Lung (tissue), 11 donors: ENCODE measurements at regions not wholly inside any gene's neighbourhood (a gene's known extent, or its start where the extent isn't known, plus 50 kb on each side); places are given as distances from the start of the nearest gene placed in this dataset.

ENCODE experiments used
- ATAC-seq: fragments of 200-7000 bp; cut with Tn5 transposase; one replicate; pipeline ENCODE4 v1.9.1; 2020; ENCODE audit warnings: moderate number of reproducible peaks; ENCODE audit not compliant: insufficient read depth, low FRiP score
- DNase-seq, 3 donors: peaks; one replicate each; pipeline ENCODE4 v3.0.0-alpha.2; 2013 to 2017
- H3K27ac ChIP-seq, 2 donors: one replicate each; pipeline ENCODE4 v1.5.1; 2013; ENCODE audit warnings: mild to moderate bottlenecking in 2 of 2, moderate library complexity in 2 of 2, control low read depth in 1 of 2, inconsistent platforms in 1 of 2, low read depth in 1 of 2, low read length in 1 of 2
- H3K27me3 ChIP-seq, 3 donors: one replicate each; pipeline ENCODE4 v1.5.1; 2013; ENCODE audit warnings: low read length in 2 of 3; ENCODE audit not compliant: control insufficient read depth in 3 of 3, insufficient read depth in 3 of 3
- H3K36me3 ChIP-seq, 4 donors: one replicate each; pipeline ENCODE4 v1.5.1; 2013; ENCODE audit warnings: low read length in 4 of 4, mild to moderate bottlenecking in 1 of 4, moderate library complexity in 1 of 4; ENCODE audit not compliant: control insufficient read depth in 4 of 4, insufficient read depth in 4 of 4
- H3K4me1 ChIP-seq, 5 donors: one replicate each; pipeline ENCODE4 v1.5.1; 2013; ENCODE audit warnings: low read length in 5 of 5, mild to moderate bottlenecking in 2 of 5, moderate library complexity in 1 of 5; ENCODE audit not compliant: control insufficient read depth in 5 of 5, insufficient read depth in 5 of 5
- H3K4me3 ChIP-seq: one replicate; pipeline ENCODE4 v1.5.1; 2013; ENCODE audit warnings: mild to moderate bottlenecking, control low read depth, moderate library complexity
- H3K9ac ChIP-seq, 2 donors: one replicate each; pipeline ENCODE4 v1.5.1; 2013; ENCODE audit warnings: low read length in 2 of 2, control low read depth in 1 of 2; ENCODE audit not compliant: insufficient read depth in 1 of 2
- H3K9me3 ChIP-seq, 4 donors: one replicate each; pipeline ENCODE4 v1.5.1; 2013; ENCODE audit warnings: low read length in 3 of 4, mild to moderate bottlenecking in 1 of 4, moderate library complexity in 1 of 4; ENCODE audit not compliant: control insufficient read depth in 4 of 4, insufficient read depth in 3 of 4
- CTCF ChIP-seq: IDR thresholded peaks from 2 replicates; pipeline ENCODE4 v1.5.1; 2012; ENCODE audit warnings: mild to moderate bottlenecking; ENCODE audit errors: control extremely low read depth, extremely low read depth
- WGBS, 2 donors: extraction: QIAGEN DNeasy Blood & Tissue Kit; methylation state at CpG; one replicate each; pipeline ENCODE4 v1.1.7; 2013; 5-methylcytosine and 5-hydroxymethylcytosine counted together
- donor health status: control.
- donor health status: control.
- donor health status: Bipolar disorder and iron deficiency.
- donor health status: healthy.
- donor health status: DM: yes; HTN: yes; CAD: no.

DNA sequence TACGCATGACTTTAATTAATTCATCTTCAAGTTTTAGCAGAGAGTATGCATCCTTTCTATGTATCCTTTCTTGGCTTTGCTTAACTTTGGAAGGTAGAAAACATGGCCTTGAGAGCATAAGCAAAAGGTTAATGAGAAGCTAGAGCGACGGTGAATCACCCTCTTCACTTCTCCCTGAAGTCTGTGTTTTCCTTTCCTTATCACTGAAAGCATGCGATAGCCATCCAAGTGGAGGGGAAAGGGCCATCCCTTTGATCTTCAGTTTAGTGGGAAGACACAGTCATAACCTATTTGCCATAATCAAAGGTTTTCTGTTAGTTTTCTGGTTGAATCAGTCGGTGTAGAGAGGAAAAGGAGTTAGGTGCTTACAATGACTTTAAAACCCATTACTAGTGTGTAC is 354.0 kb upstream of the ROBO2 start:
- Histone ChIP-seq H3K27ac (no peak overlapping the region), H3K4me3 (no peak overlapping the region), H3K9ac (no peak overlapping the region), H3K4me1 (no peaks in the 10 kb centered on the region), H3K9me3 (peaks cover 0 to under 1% (median 0%) of the 10 kb centered on the region in 4 donors), H3K27me3 (no peaks in the 10 kb centered on the region), H3K36me3 (no peaks in the 10 kb centered on the region)
- no peak for TF ChIP-seq CTCF
- ATAC-seq = no peak
- DNase-seq = no peak
- WGBS, 2 donors = 45 to 47% methylated on average over 5 of the region's 5 CpGs

- TF ChIP-seq CTCF = no peak
- H3K36me3 ChIP-seq = no peaks in the 10 kb centered on the region
- no peaks in the 10 kb centered on the region for H3K4me1 ChIP-seq
- peaks cover 0 to 3% (median 0%) of the 10 kb centered on the region in 4 donors for H3K9me3 ChIP-seq
- ATAC-seq (no peak), DNase-seq (no peak)
- WGBS, 2 donors = 94 to 99% methylated on average over 3 of the region's 3 CpGs
- no peak overlapping the region for H3K4me3 ChIP-seq
- H3K9ac ChIP-seq = no peak overlapping the region
- no peak overlapping the region for H3K27ac ChIP-seq
- no peaks in the 10 kb centered on the region for H3K27me3 ChIP-seq
These were observed 352.9 kb upstream of the ROBO2 start for GRCh38 chr3:76687019-76687418.

DNA sequence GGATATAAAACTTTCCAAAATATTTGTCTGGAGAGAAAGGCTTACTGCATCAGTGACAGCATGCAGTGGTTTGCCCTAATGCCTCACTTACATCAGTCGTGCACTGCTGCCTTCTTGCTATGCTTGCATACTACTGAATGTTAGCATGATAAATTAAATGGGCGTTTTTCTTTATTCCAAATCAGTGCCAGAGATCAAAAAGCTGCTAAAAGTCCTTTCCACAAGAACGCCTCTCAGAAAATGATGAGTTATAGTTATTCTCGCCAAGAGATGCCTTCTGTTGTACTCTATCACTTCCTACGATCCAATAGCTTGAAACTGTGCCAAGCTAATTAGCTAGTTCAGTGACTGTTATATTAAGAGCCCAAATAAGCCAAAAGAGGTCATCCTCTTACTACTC is 345.8 kb upstream of the ROBO2 start:
- Histone ChIP-seq H3K27me3 (no peaks in the 10 kb centered on the region), H3K36me3 (no peaks in the 10 kb centered on the region), H3K27ac (no peak overlapping the region), H3K9ac (no peak overlapping the region), H3K4me1 (peaks cover 0 to 20% (median 1%) of the 10 kb centered on the region in 5 donors), H3K9me3 (peaks cover 0 to 3% (median 0%) of the 10 kb centered on the region in 4 donors), H3K4me3 (no peak overlapping the region)
- WGBS, 2 donors = 53 to 61% methylated on average over 5 of the region's 5 CpGs
- ATAC-seq = no peak
- no peak for TF ChIP-seq CTCF
- peak in 2 of 3 donors; percentile 65 to 73 for DNase-seq

DNA sequence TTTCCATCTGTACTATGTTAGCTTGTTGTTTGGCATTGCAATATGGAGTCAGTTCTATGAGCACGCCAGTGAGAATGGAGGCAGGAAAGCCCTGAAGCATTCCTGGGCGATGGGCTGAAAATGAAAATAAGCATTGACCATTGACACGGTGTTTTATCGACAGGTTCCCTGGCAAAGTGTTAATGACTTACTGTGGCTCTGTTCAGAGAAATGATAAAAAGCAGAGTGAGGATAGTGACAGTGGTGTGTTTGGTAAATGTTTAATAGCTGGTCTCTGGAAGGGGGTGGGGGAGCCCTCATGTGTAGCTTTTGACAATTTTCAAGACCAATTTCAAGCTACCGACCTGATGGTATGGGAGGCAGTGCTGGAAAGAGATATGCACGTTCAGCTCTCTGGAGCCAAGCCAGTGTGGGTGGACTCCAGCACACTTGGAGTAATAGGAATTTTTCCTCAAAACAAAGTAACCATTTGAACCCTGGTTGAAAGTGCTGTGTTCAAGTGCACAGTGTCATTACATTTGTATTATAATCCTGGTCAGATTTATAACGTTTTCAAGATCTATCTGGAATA is 341.7 kb upstream of the ROBO2 start:
- Histone ChIP-seq H3K4me3 (no peak overlapping the region), H3K9ac (no peak overlapping the region), H3K4me1 (peaks cover 0 to 23% (median 1%) of the 10 kb centered on the region in 5 donors), H3K27ac (no peak overlapping the region), H3K9me3 (no peaks in the 10 kb centered on the region), H3K27me3 (no peaks in the 10 kb centered on the region), H3K36me3 (no peaks in the 10 kb centered on the region)
- TF ChIP-seq CTCF = no peak
- DNase-seq = peak; percentile 32 to 67 (median 40)
- ATAC-seq = no peak
- 59 to 60% methylated on average over 7 of the region's 7 CpGs for WGBS, 2 donors
